IMR-90 (cell line): ENCODE measurements at regions not wholly inside any gene's neighbourhood (a gene's known extent, or its start where the extent isn't known, plus 50 kb on each side); places are given as distances from the start of the nearest gene placed in this dataset.

Experiments used
- BHLHE40 ChIP-seq: fragments of 150-350 bp; IDR thresholded peaks from 2 replicates; pipeline ENCODE4 v1.6.1; 2016; ENCODE audit warnings: mild to moderate bottlenecking, low read depth, low read length
- CEBPB ChIP-seq: IDR thresholded peaks from 2 replicates; pipeline ENCODE4 v1.6.1; 2012; ENCODE audit warnings: low read depth, low read length, improper control_type of control experiment
- CTCF ChIP-seq: conservative IDR thresholded peaks from 2 replicates; pipeline ENCODE4 v1.5.1; 2012; ENCODE audit warnings: mild to moderate bottlenecking, low read depth, low read length, improper control_type of control experiment
- MAZ ChIP-seq: IDR thresholded peaks from 2 replicates; pipeline ENCODE4 v1.6.1; 2012; ENCODE audit warnings: low read depth, mild to moderate bottlenecking, low read length, improper control_type of control experiment, moderate library complexity, borderline replicate concordance
- POLR2A ChIP-seq: IDR thresholded peaks from 2 replicates; pipeline ENCODE4 v1.6.1; 2012; ENCODE audit warnings: mild to moderate bottlenecking, low read depth, low read length

- TF ChIP-seq CTCF (no peak), POLR2A (no peak), CEBPB (0 out of 2 replicates have a peak, but pooled peaks have one; percentile 8), BHLHE40 (peak; percentile 27; the same call in 1 of the 2 replicates), MAZ (no peak)
These were observed 193.6 kb downstream of the EDN1 start for GRCh38 chr6:12483712-12484111.
